Parathyroid adenoma (tissue), 2 donors: ENCODE measurements at regions not wholly inside any gene's neighbourhood (a gene's known extent, or its start where the extent isn't known, plus 50 kb on each side); places are given as distances from the start of the nearest gene placed in this dataset.
"Not testable (repeated sequence)": the region's sequence is repeated elsewhere in the genome, so short reads cannot be mapped to it uniquely, and the experiment has no call there.

Experiments used
- H2AFZ ChIP-seq: fragments of 300-600 bp; sonication (generic); one replicate; pipeline ENCODE4 v1.7.0; 2017; ENCODE audit warnings: antibody characterized with exemption, mild to moderate bottlenecking
- H3K27ac ChIP-seq: fragments of 300-600 bp; sonication (generic); one replicate; pipeline ENCODE4 v1.7.0; 2017
- H3K27me3 ChIP-seq: fragments of 300-600 bp; sonication (generic); one replicate; pipeline ENCODE4 v1.7.0; 2017; ENCODE audit warnings: low read length; ENCODE audit not compliant: control insufficient read depth, insufficient read depth
- H3K36me3 ChIP-seq: fragments of 300-600 bp; sonication (generic); one replicate; pipeline ENCODE4 v1.7.0; 2017; ENCODE audit warnings: low read length; ENCODE audit not compliant: control insufficient read depth, insufficient read depth
- H3K4me1 ChIP-seq: fragments of 300-600 bp; sonication (generic); one replicate; pipeline ENCODE4 v1.7.0; 2017; ENCODE audit warnings: control low read depth
- H3K4me2 ChIP-seq: fragments of 300-600 bp; sonication (generic); one replicate; pipeline ENCODE4 v1.7.0; 2017; ENCODE audit warnings: low read length
- H3K4me3 ChIP-seq: fragments of 300-600 bp; sonication (generic); one replicate; pipeline ENCODE4 v1.7.0; 2017; ENCODE audit warnings: low read depth, low read length
- H3K79me2 ChIP-seq: fragments of 300-600 bp; sonication (generic); one replicate; pipeline ENCODE4 v1.7.0; 2017; ENCODE audit warnings: control low read depth
- H3K9ac ChIP-seq: fragments of 300-600 bp; sonication (generic); one replicate; pipeline ENCODE4 v1.7.0; 2017; ENCODE audit warnings: mild to moderate bottlenecking
- H3K9me3 ChIP-seq: fragments of 300-600 bp; sonication (generic); one replicate; pipeline ENCODE4 v1.7.0; 2017; ENCODE audit warnings: low read length; ENCODE audit not compliant: control insufficient read depth
- TF ChIP-seq, protein P1 (sequence below): fragments of 300-600 bp; sonication (generic); IDR thresholded peaks from one replicate; pipeline ENCODE4 v1.7.0; 2017; ENCODE audit warnings: antibody characterized with exemption, mild to moderate bottlenecking
- donor health status: primary hyperparathyroidism.

DNA sequence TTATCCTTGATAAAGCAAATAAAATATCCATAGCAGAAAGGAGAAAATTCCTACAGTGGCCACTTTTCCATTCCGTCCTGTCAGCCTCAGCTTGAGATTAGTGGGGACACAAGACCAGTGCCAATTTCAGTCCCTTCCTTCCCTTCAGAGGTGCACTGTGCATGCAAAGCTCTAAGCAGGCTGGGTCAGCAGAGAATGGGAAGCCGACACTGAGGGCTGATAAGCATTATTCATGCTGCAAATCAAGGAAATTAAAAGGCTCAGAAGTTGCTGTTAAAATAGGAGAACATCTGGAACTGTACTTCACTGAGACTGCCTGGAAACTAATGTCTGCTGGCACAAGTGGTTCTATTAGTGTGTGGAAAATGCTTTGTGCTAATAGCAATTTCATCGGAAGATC is 534.3 kb downstream of the ADCYAP1 start:
- H3K9ac ChIP-seq, result no peak overlapping the region
- H3K27ac ChIP-seq, result no peak overlapping the region
- H3K27me3 ChIP-seq, result no peaks in the 10 kb centered on the region
- H3K36me3 ChIP-seq, result no peaks in the 10 kb centered on the region
- TF ChIP-seq, protein P1, sequence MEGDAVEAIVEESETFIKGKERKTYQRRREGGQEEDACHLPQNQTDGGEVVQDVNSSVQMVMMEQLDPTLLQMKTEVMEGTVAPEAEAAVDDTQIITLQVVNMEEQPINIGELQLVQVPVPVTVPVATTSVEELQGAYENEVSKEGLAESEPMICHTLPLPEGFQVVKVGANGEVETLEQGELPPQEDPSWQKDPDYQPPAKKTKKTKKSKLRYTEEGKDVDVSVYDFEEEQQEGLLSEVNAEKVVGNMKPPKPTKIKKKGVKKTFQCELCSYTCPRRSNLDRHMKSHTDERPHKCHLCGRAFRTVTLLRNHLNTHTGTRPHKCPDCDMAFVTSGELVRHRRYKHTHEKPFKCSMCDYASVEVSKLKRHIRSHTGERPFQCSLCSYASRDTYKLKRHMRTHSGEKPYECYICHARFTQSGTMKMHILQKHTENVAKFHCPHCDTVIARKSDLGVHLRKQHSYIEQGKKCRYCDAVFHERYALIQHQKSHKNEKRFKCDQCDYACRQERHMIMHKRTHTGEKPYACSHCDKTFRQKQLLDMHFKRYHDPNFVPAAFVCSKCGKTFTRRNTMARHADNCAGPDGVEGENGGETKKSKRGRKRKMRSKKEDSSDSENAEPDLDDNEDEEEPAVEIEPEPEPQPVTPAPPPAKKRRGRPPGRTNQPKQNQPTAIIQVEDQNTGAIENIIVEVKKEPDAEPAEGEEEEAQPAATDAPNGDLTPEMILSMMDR, result no peak
- H2AFZ ChIP-seq, result no peak overlapping the region
- H3K4me3 ChIP-seq, result no peak overlapping the region
- H3K79me2 ChIP-seq, result no peaks in the 10 kb centered on the region
- no peak overlapping the region for H3K4me2 ChIP-seq
- no peaks in the 10 kb centered on the region for H3K4me1 ChIP-seq
- no peaks in the 10 kb centered on the region for H3K9me3 ChIP-seq

DNA sequence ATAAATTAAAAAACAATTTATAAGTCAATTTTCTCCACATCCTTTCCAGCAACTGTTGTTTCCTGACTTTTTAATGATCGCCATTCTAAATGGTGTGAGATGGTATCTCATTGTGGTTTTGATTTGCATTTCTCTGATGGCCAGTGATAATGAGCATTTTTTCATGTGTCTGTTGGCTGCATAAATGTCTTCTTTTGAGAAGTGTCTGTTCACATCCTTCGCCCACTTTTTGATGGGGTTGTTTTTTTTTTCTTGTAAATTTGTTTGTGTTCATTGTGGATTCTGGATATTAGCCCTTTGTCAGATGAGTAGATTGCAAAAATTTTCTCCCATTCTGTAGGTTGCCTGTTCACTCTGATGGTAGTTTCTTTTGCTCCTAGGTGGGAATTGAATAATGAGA is 539.4 kb downstream of the ADCYAP1 start:
- H2AFZ ChIP-seq, H3K4me2 ChIP-seq, H3K4me1 ChIP-seq: not testable (repeated sequence)

DNA sequence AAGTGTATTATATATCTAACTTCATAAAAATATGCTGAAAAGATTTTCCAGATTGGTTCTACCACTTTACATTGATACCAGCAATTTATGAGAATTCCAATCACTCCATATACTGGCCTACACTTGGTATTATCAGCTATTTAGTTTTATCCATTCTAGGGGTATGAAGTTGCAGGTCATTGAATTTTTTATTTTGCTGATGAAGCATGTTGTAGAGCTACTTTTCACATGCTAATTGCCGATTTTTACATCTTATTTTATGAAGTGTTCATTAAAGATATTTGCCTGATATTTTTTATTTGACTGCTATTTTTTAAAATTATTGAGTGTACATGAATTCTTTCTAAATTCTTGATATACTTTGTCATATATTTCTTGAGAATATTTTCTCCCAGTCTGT is 542.1 kb downstream of the ADCYAP1 start:
- Histone ChIP-seq H3K9me3 (no peaks in the 10 kb centered on the region), H3K27ac (no peak overlapping the region), H3K36me3 (no peaks in the 10 kb centered on the region), H3K9ac (no peak overlapping the region), H3K4me1 (no peaks in the 10 kb centered on the region), H3K79me2 (no peaks in the 10 kb centered on the region), H3K4me2 (no peak overlapping the region), H3K27me3 (no peaks in the 10 kb centered on the region), H2AFZ (no peak overlapping the region), H3K4me3 (no peak overlapping the region)
- TF ChIP-seq, protein P1, result no peak

More for the DNA sequence above, 539.4 kb downstream of the ADCYAP1 start:
- H3K27ac ChIP-seq, H3K79me2 ChIP-seq, H3K36me3 ChIP-seq, H3K9ac ChIP-seq, H3K4me3 ChIP-seq, H3K9me3 ChIP-seq, H3K27me3 ChIP-seq: not testable (repeated sequence)

DNA sequence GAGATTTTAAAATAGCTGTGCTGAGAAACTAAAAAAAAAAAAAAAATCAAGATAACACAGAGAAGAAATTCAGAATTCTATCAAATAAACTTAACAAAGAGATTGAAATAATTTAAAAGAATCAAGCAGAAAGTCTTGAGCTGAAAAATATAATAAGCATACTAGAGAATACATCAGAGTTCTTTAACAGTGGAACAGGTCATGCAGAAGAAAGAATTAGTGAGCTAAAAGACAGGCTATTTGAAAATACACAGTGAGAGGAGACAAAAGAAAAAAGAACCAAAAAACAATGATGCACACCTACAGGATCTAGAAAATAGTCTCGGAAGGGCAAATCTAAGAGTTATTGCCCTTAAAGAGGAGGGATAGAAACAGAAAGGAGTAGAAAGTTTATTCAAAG is 548.1 kb downstream of the ADCYAP1 start:
- Histone ChIP-seq H3K4me2 (no peak overlapping the region), H3K4me3 (no peak overlapping the region), H3K79me2 (no peaks in the 10 kb centered on the region), H2AFZ (no peak overlapping the region), H3K27me3 (no peaks in the 10 kb centered on the region), H3K9ac (no peak overlapping the region), H3K27ac (no peak overlapping the region), H3K9me3 (no peaks in the 10 kb centered on the region), H3K36me3 (no peaks in the 10 kb centered on the region), H3K4me1 (no peaks in the 10 kb centered on the region)
- TF ChIP-seq, protein P1, result no peak

DNA sequence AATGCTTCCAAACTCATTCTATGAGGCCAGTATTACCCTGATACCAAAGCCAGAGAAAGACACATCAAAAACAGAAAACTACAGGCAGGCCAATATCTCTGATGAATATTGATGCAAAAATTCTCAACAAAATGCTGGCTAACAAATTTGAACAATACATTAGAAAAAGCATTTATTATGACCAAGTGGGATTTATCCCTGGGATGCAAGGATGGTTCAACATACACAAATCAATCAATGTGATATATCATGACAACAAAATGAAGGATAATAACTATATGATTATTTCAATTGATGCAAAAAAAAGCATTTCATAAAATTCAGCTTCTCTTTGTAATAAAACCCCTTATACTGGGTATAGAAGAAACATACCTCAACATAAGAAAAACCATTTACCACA is 550.9 kb downstream of the ADCYAP1 start:
- no peaks in the 10 kb centered on the region for H3K27me3 ChIP-seq
- H3K27ac ChIP-seq, result no peak overlapping the region
- H3K9me3 ChIP-seq, result no peaks in the 10 kb centered on the region
- no peaks in the 10 kb centered on the region for H3K36me3 ChIP-seq
- TF ChIP-seq, protein P1, result no peak
- no peaks in the 10 kb centered on the region for H3K79me2 ChIP-seq
- H3K4me1 ChIP-seq, result no peaks in the 10 kb centered on the region
- no peak overlapping the region for H3K4me2 ChIP-seq
- no peak overlapping the region for H3K9ac ChIP-seq
- H3K4me3 ChIP-seq, result no peak overlapping the region
- no peak overlapping the region for H2AFZ ChIP-seq
